Lower lobe of right lung (tissue), 2 donors: ENCODE measurements at regions not wholly inside any gene's neighbourhood (a gene's known extent, or its start where the extent isn't known, plus 50 kb on each side); places are given as distances from the start of the nearest gene placed in this dataset.
"Not testable (repeated sequence)": the region's sequence is repeated elsewhere in the genome, so short reads cannot be mapped to it uniquely, and the experiment has no call there.

ENCODE experiments used
- ATAC-seq, 2 donors: fragments of 200-7000 bp; cut with Tn5 transposase; one replicate each; pipeline ENCODE4 v1.9.1; 2020 to 2022; ENCODE audit warnings: mild to moderate bottlenecking in 2 of 2, moderate library complexity in 2 of 2
- DNase-seq: peaks from one replicate; pipeline ENCODE4 v3.0.0-alpha.2; 2020
- H3K27ac ChIP-seq: fragments of 200-600 bp; one replicate; pipeline ENCODE4 v1.8.0; 2022
- H3K27me3 ChIP-seq: fragments of 200-600 bp; one replicate; pipeline ENCODE4 v1.8.0; 2022; ENCODE audit warnings: low read depth
- H3K36me3 ChIP-seq: fragments of 200-600 bp; one replicate; pipeline ENCODE4 v1.8.0; 2022; ENCODE audit warnings: mild to moderate bottlenecking
- H3K4me1 ChIP-seq: fragments of 200-600 bp; one replicate; pipeline ENCODE4 v1.8.0; 2022
- H3K4me3 ChIP-seq: fragments of 200-600 bp; one replicate; pipeline ENCODE4 v1.8.0; 2022; ENCODE audit warnings: mild to moderate bottlenecking
- H3K9me3 ChIP-seq: fragments of 200-600 bp; one replicate; pipeline ENCODE4 v1.8.0; 2022
- intact Hi-C: fragments of 100-400 bp; cut with DNase I; formaldehyde crosslinking; loops from one replicate; pipeline ENCODE4 v1.11.0; 2022
- TF ChIP-seq, protein P1 (sequence below): fragments of 200-600 bp; IDR thresholded peaks from one replicate; pipeline ENCODE4 v1.8.0; 2022; ENCODE audit warnings: antibody characterized with exemption, mild to moderate bottlenecking
- donor health status: DM: no; HTN: yes; CAD: no; lungs with severe emphysema.

GRCh38 chr14:59044707-59045106 lies 143.8 kb upstream of the DAAM1 start:
- ATAC-seq (no peak), DNase-seq (no peak)
- TF ChIP-seq, protein P1, sequence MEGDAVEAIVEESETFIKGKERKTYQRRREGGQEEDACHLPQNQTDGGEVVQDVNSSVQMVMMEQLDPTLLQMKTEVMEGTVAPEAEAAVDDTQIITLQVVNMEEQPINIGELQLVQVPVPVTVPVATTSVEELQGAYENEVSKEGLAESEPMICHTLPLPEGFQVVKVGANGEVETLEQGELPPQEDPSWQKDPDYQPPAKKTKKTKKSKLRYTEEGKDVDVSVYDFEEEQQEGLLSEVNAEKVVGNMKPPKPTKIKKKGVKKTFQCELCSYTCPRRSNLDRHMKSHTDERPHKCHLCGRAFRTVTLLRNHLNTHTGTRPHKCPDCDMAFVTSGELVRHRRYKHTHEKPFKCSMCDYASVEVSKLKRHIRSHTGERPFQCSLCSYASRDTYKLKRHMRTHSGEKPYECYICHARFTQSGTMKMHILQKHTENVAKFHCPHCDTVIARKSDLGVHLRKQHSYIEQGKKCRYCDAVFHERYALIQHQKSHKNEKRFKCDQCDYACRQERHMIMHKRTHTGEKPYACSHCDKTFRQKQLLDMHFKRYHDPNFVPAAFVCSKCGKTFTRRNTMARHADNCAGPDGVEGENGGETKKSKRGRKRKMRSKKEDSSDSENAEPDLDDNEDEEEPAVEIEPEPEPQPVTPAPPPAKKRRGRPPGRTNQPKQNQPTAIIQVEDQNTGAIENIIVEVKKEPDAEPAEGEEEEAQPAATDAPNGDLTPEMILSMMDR, result no peak
- Histone ChIP-seq H3K4me3 (no peak overlapping the region), H3K27ac (no peak overlapping the region), H3K4me1 (no peaks in the 10 kb centered on the region), H3K27me3 (no peaks in the 10 kb centered on the region), H3K36me3 (no peaks in the 10 kb centered on the region), H3K9me3 (no peaks in the 10 kb centered on the region)
- intact Hi-C loops, result no loop called here

DNA sequence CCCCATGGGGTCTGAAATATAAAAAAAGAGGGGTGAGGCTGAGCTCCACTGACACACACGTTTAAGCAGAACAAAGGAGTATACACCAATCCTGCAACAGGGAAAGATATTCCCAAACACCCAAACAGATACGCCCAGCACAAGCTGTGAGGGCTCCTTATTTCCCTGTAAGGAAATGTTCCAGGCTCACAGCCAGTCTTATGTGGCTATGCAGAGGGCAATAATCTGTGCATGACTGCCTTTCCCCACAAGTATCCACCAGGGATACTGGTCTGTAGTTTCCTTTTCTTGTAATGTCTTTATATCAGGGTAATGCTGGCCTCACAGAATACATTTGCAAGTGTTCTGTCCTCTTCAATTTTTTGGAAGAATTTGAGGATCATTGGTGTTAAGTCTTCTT lies 141.7 kb upstream of the DAAM1 start:
- H3K9me3 ChIP-seq, result no peaks in the 10 kb centered on the region
- H3K36me3 ChIP-seq, result no peaks in the 10 kb centered on the region
- TF ChIP-seq, protein P1, result no peak
- H3K27ac ChIP-seq, result no peak overlapping the region
- ATAC-seq (no peak), DNase-seq (no peak)
- H3K27me3 ChIP-seq, result no peaks in the 10 kb centered on the region
- intact Hi-C loops, result no loop called here
- H3K4me1 ChIP-seq, result no peaks in the 10 kb centered on the region
- H3K4me3 ChIP-seq, result no peak overlapping the region

GRCh38 chr14:59055006-59055405 lies 133.5 kb upstream of the DAAM1 start:
- DNase-seq (no peak), ATAC-seq (no peak)
- intact Hi-C loops, result no loop called here
- no peak overlapping the region for H3K4me3 ChIP-seq
- H3K4me1 ChIP-seq, result no peaks in the 10 kb centered on the region
- no peak overlapping the region for H3K27ac ChIP-seq
- H3K36me3 ChIP-seq, result no peaks in the 10 kb centered on the region
- TF ChIP-seq, protein P1, result no peak
- no peaks in the 10 kb centered on the region for H3K27me3 ChIP-seq
- H3K9me3 ChIP-seq, result no peaks in the 10 kb centered on the region

- Histone ChIP-seq H3K27me3 (no peaks in the 10 kb centered on the region), H3K36me3 (no peaks in the 10 kb centered on the region), H3K9me3 (no peaks in the 10 kb centered on the region), H3K27ac (no peak overlapping the region), H3K4me3 (no peak overlapping the region), H3K4me1 (no peaks in the 10 kb centered on the region)
- DNase-seq (no peak), ATAC-seq (peak; percentile 65 to 83)
- intact Hi-C loops, result no loop called here
- TF ChIP-seq, protein P1, result peak; percentile 76
These were observed 132.9 kb upstream of the DAAM1 start for GRCh38 chr14:59055439-59056045.

DNA sequence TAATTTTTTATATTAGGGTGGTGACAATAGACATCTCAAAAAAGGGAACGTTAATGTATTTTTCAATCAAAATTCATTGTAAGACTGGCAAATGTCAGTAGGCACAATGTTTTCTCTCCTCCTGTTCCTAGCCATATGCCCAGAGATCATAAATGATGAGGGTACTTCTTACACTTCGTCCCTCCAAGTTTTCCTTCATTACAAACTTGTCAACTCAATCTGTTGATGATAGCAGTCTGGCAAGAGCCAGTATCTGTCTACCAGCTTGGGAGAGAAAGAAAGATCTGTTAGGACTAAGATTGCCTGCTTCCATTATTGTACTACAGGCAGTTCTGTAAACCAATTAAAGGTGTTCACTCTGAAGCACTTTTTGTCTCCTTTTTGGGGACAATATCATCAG lies 130.9 kb upstream of the DAAM1 start:
- Histone ChIP-seq H3K36me3 (no peaks in the 10 kb centered on the region), H3K4me3 (no peak overlapping the region), H3K4me1 (no peaks in the 10 kb centered on the region), H3K27me3 (no peaks in the 10 kb centered on the region), H3K9me3 (no peaks in the 10 kb centered on the region), H3K27ac (no peak overlapping the region)
- intact Hi-C loops, result no loop called here
- TF ChIP-seq, protein P1, result no peak
- ATAC-seq (no peak), DNase-seq (no peak)

- H3K4me1 ChIP-seq, H3K9me3 ChIP-seq, H3K4me3 ChIP-seq, H3K27me3 ChIP-seq, ATAC-seq, intact Hi-C loops, DNase-seq, H3K27ac ChIP-seq, H3K36me3 ChIP-seq: not testable (repeated sequence)
These were observed 129.7 kb upstream of the DAAM1 start for GRCh38 chr14:59058776-59059175.
